HEK293 (cell line): ENCODE measurements at regions not wholly inside any gene's neighbourhood (a gene's known extent, or its start where the extent isn't known, plus 50 kb on each side); places are given as distances from the start of the nearest gene placed in this dataset.

ENCODE experiments used
- CTCF ChIA-PET: fragments of 350-600 bp; formaldehyde crosslinking; extraction: SDS; loops from one replicate; lab custom pipeline; 2021; ENCODE audit warnings: antibody characterized with exemption; lab: Yijun Ruan, JAX
- POLR2A ChIA-PET: fragments of 300-600 bp; formaldehyde crosslinking; extraction: SDS; loops from one replicate; lab custom pipeline; 2020; ENCODE audit warnings: antibody characterized with exemption, inconsistent platforms; lab: Yijun Ruan, JAX
- H3K27ac ChIP-seq: fragments of 200-500 bp; sonication (Bioruptor generic); 2 replicates; pipeline ENCODE4 v1.5.1; 2014; ENCODE audit warnings: low read depth, low read length, control low read depth, inconsistent platforms; ENCODE audit errors: extremely low read depth
- H3K36me3 ChIP-seq, 2 experiments: fragments of 200-500 bp in 1 of 2; sonication (Bioruptor generic) in 1 of 2; 1 replicate in 1 of 2; 2 replicates in 1 of 2; pipeline ENCODE4 v1.5.1; 2014 to 2017; ENCODE audit warnings: inconsistent platforms in 2 of 2, low read length in 2 of 2; ENCODE audit not compliant: control insufficient read depth in 2 of 2, insufficient read depth in 1 of 2
- H3K4me1 ChIP-seq: fragments of 200-500 bp; sonication (Bioruptor generic); 2 replicates; pipeline ENCODE4 v1.5.1; 2014; ENCODE audit warnings: mild to moderate bottlenecking, low read length, inconsistent platforms; ENCODE audit not compliant: control insufficient read depth, insufficient read depth
- H3K4me3 ChIP-seq: 2 replicates; pipeline ENCODE4 v1.5.1; 2011; ENCODE audit warnings: low read depth, mild to moderate bottlenecking, control low read depth, low read length, moderate library complexity
- H3K9me3 ChIP-seq: fragments of 200-500 bp; sonication (Bioruptor generic); 2 replicates; pipeline ENCODE4 v1.5.1; 2014; ENCODE audit warnings: low read depth, low read length, inconsistent platforms; ENCODE audit not compliant: control insufficient read depth, insufficient read depth
- ATF2 ChIP-seq: fragments of 450-650 bp; formaldehyde crosslinking; IDR thresholded peaks from 2 replicates; pipeline ENCODE4 v1.5.1; 2016; ENCODE audit warnings: missing biosample characterization, missing genetic modification characterization, low read depth
- BCL6B ChIP-seq: fragments of 450-650 bp; formaldehyde crosslinking; IDR thresholded peaks from 2 replicates; pipeline ENCODE4 v1.5.1; 2017; ENCODE audit warnings: missing biosample characterization, missing genetic modification characterization
- GLI4 ChIP-seq: fragments of 450-650 bp; formaldehyde crosslinking; IDR thresholded peaks from 2 replicates; pipeline ENCODE4 v1.5.1; 2016; ENCODE audit warnings: missing biosample characterization, missing genetic modification characterization
- KLF1 ChIP-seq: fragments of 450-650 bp; formaldehyde crosslinking; IDR thresholded peaks from 2 replicates; pipeline ENCODE4 v1.5.1; 2016; ENCODE audit warnings: missing biosample characterization, missing genetic modification characterization
- KLF8 ChIP-seq: fragments of 450-650 bp; formaldehyde crosslinking; IDR thresholded peaks from 2 replicates; pipeline ENCODE4 v1.5.1; 2016; ENCODE audit warnings: missing biosample characterization, missing genetic modification characterization
- OVOL3 ChIP-seq: fragments of 450-650 bp; formaldehyde crosslinking; IDR thresholded peaks from 2 replicates; pipeline ENCODE4 v1.5.1; 2016; ENCODE audit warnings: missing biosample characterization, missing genetic modification characterization
- PATZ1 ChIP-seq: fragments of 450-650 bp; formaldehyde crosslinking; IDR thresholded peaks from 2 replicates; pipeline ENCODE4 v1.5.1; 2016; ENCODE audit warnings: missing biosample characterization, missing genetic modification characterization
- ZBTB7A ChIP-seq: fragments of 450-650 bp; formaldehyde crosslinking; IDR thresholded peaks from 2 replicates; pipeline ENCODE4 v1.5.1; 2016; ENCODE audit warnings: low read depth, missing biosample characterization, missing genetic modification characterization
- ZFP3 ChIP-seq: fragments of 450-650 bp; formaldehyde crosslinking; IDR thresholded peaks from 2 replicates; pipeline ENCODE4 v1.5.1; 2016; ENCODE audit warnings: low read depth, missing biosample characterization, missing genetic modification characterization
- ZIC2 ChIP-seq: fragments of 450-650 bp; formaldehyde crosslinking; IDR thresholded peaks from 2 replicates; pipeline ENCODE4 v1.5.1; 2016; ENCODE audit warnings: missing biosample characterization, missing genetic modification characterization
- ZNF155 ChIP-seq: fragments of 450-650 bp; formaldehyde crosslinking; IDR thresholded peaks from 2 replicates; pipeline ENCODE4 v1.5.1; 2016; ENCODE audit warnings: missing biosample characterization, missing genetic modification characterization
- ZNF2 ChIP-seq: fragments of 450-650 bp; formaldehyde crosslinking; IDR thresholded peaks from 2 replicates; pipeline ENCODE4 v1.5.1; 2016; ENCODE audit warnings: missing biosample characterization, missing genetic modification characterization
- ZNF302 ChIP-seq: fragments of 450-650 bp; formaldehyde crosslinking; IDR thresholded peaks from 2 replicates; pipeline ENCODE4 v1.5.1; 2016; ENCODE audit warnings: missing biosample characterization, missing genetic modification characterization, low read depth
- ZNF404 ChIP-seq: fragments of 450-650 bp; formaldehyde crosslinking; IDR thresholded peaks from 2 replicates; pipeline ENCODE4 v1.5.1; 2017; ENCODE audit warnings: missing biosample characterization, missing genetic modification characterization
- ZNF433 ChIP-seq: fragments of 450-650 bp; formaldehyde crosslinking; IDR thresholded peaks from 2 replicates; pipeline ENCODE4 v1.5.1; 2016; ENCODE audit warnings: missing biosample characterization, missing genetic modification characterization, low read depth
- ZNF488 ChIP-seq: fragments of 450-650 bp; formaldehyde crosslinking; IDR thresholded peaks from 2 replicates; pipeline ENCODE4 v1.5.1; 2016; ENCODE audit warnings: missing biosample characterization, missing genetic modification characterization
- ZNF558 ChIP-seq: fragments of 450-650 bp; formaldehyde crosslinking; IDR thresholded peaks from 2 replicates; pipeline ENCODE4 v1.5.1; 2016; ENCODE audit warnings: missing biosample characterization, missing genetic modification characterization
- ZNF580 ChIP-seq: fragments of 450-650 bp; formaldehyde crosslinking; IDR thresholded peaks from 2 replicates; pipeline ENCODE4 v1.5.1; 2016; ENCODE audit warnings: missing biosample characterization, missing genetic modification characterization
- ZNF664 ChIP-seq: fragments of 450-650 bp; formaldehyde crosslinking; IDR thresholded peaks from 2 replicates; pipeline ENCODE4 v1.5.1; 2016; ENCODE audit warnings: missing biosample characterization, missing genetic modification characterization
- ZNF677 ChIP-seq: fragments of 450-650 bp; IDR thresholded peaks from 2 replicates; pipeline ENCODE4 v1.5.0; 2018; ENCODE audit warnings: missing biosample characterization, mild to moderate bottlenecking, missing genetic modification characterization, moderate library complexity

- TF ChIP-seq PATZ1, result no peak
- TF ChIP-seq OVOL3 (tag by site-specific recombination), result no peak
- TF ChIP-seq KLF1, result no peak
- no peak for TF ChIP-seq ZIC2 (tag by site-specific recombination)
- TF ChIP-seq ZNF2 (tag by site-specific recombination), result no peak
- TF ChIP-seq ZNF488 (tag by site-specific recombination), result no peak
- no peak for TF ChIP-seq ZNF580 (tag by site-specific recombination)
- no peak for TF ChIP-seq ZNF433 (tag by site-specific recombination)
- TF ChIP-seq ZNF404, result no peak
Observed at GRCh38 chr22:34570408-34570807, 495.6 kb upstream of the ISX start (continued).

- Histone ChIP-seq H3K9me3 (no peaks in the 10 kb centered on the region), H3K36me3 (no peaks in the 10 kb centered on the region)
- CTCF ChIA-PET, result no interaction called here
- TF ChIP-seq ZNF302 (tag by site-specific recombination), result no peak
- no peak for TF ChIP-seq ATF2 (tag by site-specific recombination)
- TF ChIP-seq OVOL3 (tag by site-specific recombination), result no peak
- TF ChIP-seq ZNF155 (tag by site-specific recombination), result no peak
- no peak for TF ChIP-seq ZBTB7A (tag by site-specific recombination)
- TF ChIP-seq ZNF558, result no peak
- TF ChIP-seq ZNF677, result no peak
- TF ChIP-seq KLF8, result no peak
- TF ChIP-seq BCL6B (tag by site-specific recombination), result no peak
- no peak for TF ChIP-seq ZNF664 (tag by site-specific recombination)
- TF ChIP-seq ZFP3, result no peak
- TF ChIP-seq GLI4 (tag by site-specific recombination), result no peak
- TF ChIP-seq, all 188 proteins: peak for 0
- no peaks in the 10 kb centered on the region for H3K4me1 ChIP-seq
- H3K27ac ChIP-seq, result no peak overlapping the region
- no peak overlapping the region for H3K4me3 ChIP-seq
- POLR2A ChIA-PET, result no interaction called here
Observed at GRCh38 chr22:34579519-34579918, 486.4 kb upstream of the ISX start.
